GM12878 (cell line): ENCODE measurements at regions not wholly inside any gene's neighbourhood (a gene's known extent, or its start where the extent isn't known, plus 50 kb on each side); places are given as distances from the start of the nearest gene placed in this dataset.

Experiments
- ATAC-seq: fragments of 200-7000 bp; cut with Tn5 transposase; 3 replicates; pipeline ENCODE4 v1.9.1; 2020; ENCODE audit warnings: mild to moderate bottlenecking, moderate library complexity
- BruUV-seq: library from RNA; stranded (reverse); fragments of 400-500 nt; replicated peaks from 2 replicates; lab custom pipeline; 2021; lab: Mats Ljungman, UMichigan
- CTCF ChIA-PET: fragments of 300-600 bp; sonication (Branson Sonifier 250); formaldehyde crosslinking; extraction: SDS; loops from one replicate; lab custom pipeline; 2021; ENCODE audit warnings: inconsistent platforms; lab: Yijun Ruan, JAX
- POLR2A ChIA-PET: fragments of 350-600 bp; formaldehyde crosslinking; extraction: SDS; loops from one replicate; lab custom pipeline; 2021; ENCODE audit warnings: inconsistent platforms; lab: Charles Lee
- RAD21 ChIA-PET: fragments of 300-600 bp; sonication (Branson Sonifier 250); formaldehyde crosslinking; loops from one replicate; lab custom pipeline; 2023; ENCODE audit warnings: antibody characterized with exemption; ENCODE audit not compliant: unreplicated experiment; lab: Charles Lee
- SMC1A ChIA-PET: fragments of 300-600 bp; sonication (Branson Sonifier 250); formaldehyde crosslinking; loops from one replicate; lab custom pipeline; 2023; ENCODE audit not compliant: unreplicated experiment, uncharacterized antibody; lab: Charles Lee
- DNase-seq: peaks from one replicate; pipeline ENCODE4 v3.0.0-alpha.2; 2011; ENCODE audit warnings: low read depth, low spot score
- FAIRE-seq: peaks from 3 replicates; lab custom pipeline; 2011; peaks lifted over from hg19 to GRCh38; lab: Jason Lieb, UNC
- H2AFZ ChIP-seq: 2 replicates; pipeline ENCODE4 v1.6.0; 2011; ENCODE audit warnings: low read depth, low read length, control low read depth; ENCODE audit not compliant: control insufficient read depth
- H3K27ac ChIP-seq: 2 replicates; pipeline ENCODE4 v1.5.1; 2011; ENCODE audit warnings: control low read depth; ENCODE audit not compliant: control insufficient read depth, insufficient read depth
- H3K27me3 ChIP-seq, 2 experiments: replicated peaks in 1 of 2; 2 replicates each; pipeline versions ENCODE4 v1.6.0 to v1.6.1; 2011; ENCODE audit warnings: low read length in 1 of 2; ENCODE audit not compliant: control insufficient read depth in 2 of 2, insufficient read depth in 2 of 2
- H3K36me3 ChIP-seq, 2 experiments: 2 replicates each; pipeline ENCODE4 v1.5.1; 2011; ENCODE audit warnings: low read length in 1 of 2; ENCODE audit not compliant: control insufficient read depth in 2 of 2, insufficient read depth in 2 of 2
- H3K4me1 ChIP-seq: 2 replicates; pipeline ENCODE4 v1.6.1; 2011; ENCODE audit warnings: mild to moderate bottlenecking, low read length, moderate library complexity, mixed read lengths; ENCODE audit not compliant: control insufficient read depth, insufficient read depth
- H3K4me2 ChIP-seq: 2 replicates; pipeline ENCODE4 v1.6.0; 2011; ENCODE audit warnings: control low read depth; ENCODE audit not compliant: control insufficient read depth, insufficient read depth
- H3K4me3 ChIP-seq: fragments of 200-600 bp; sonication (generic); 2 replicates; pipeline ENCODE4 v1.5.1; 2016
- H3K79me2 ChIP-seq: 2 replicates; pipeline ENCODE4 v1.6.0; 2011; ENCODE audit warnings: low read length; ENCODE audit not compliant: control insufficient read depth, insufficient read depth
- H3K9ac ChIP-seq: 2 replicates; pipeline ENCODE4 v1.8.0; 2011; ENCODE audit warnings: low read length, control low read depth, mixed read lengths; ENCODE audit not compliant: control insufficient read depth, insufficient read depth
- H3K9me3 ChIP-seq: replicated peaks from 3 replicates; pipeline ENCODE4 v1.5.1; 2011; ENCODE audit warnings: mild to moderate bottlenecking, low read length; ENCODE audit not compliant: control insufficient read depth, insufficient read depth
- H4K20me1 ChIP-seq: 2 replicates; pipeline ENCODE4 v1.6.0; 2011; ENCODE audit not compliant: control insufficient read depth, insufficient read depth
- ASH2L ChIP-seq: fragments of 300-600, 200-600 bp; sonication (generic); IDR thresholded peaks from 2 replicates; pipeline ENCODE4 v1.6.1; 2017; ENCODE audit warnings: low read depth, mild to moderate bottlenecking, borderline replicate concordance
- ATF3 ChIP-seq: IDR thresholded peaks from 2 replicates; pipeline ENCODE4 v1.6.1; 2011; ENCODE audit warnings: low read depth, mild to moderate bottlenecking, low read length, moderate library complexity, borderline replicate concordance; ENCODE audit errors: extremely low read depth
- CREB1 ChIP-seq: IDR thresholded peaks from 2 replicates; pipeline ENCODE4 v1.6.1; 2012; ENCODE audit warnings: low read depth, mild to moderate bottlenecking, inconsistent platforms
- E4F1 ChIP-seq: fragments of 450-650 bp; IDR thresholded peaks from 2 replicates; pipeline ENCODE4 v1.6.1; 2018; ENCODE audit warnings: borderline replicate concordance, mild to moderate bottlenecking; ENCODE audit not compliant: partially characterized antibody
- EGR1 ChIP-seq, 2 experiments: IDR thresholded peaks; 1 replicate in 1 of 2; 2 replicates in 1 of 2; pipeline ENCODE4 v1.6.1; 2011 to 2012; ENCODE audit warnings: low read depth in 2 of 2, low read length in 2 of 2, borderline replicate concordance in 1 of 2, mild to moderate bottlenecking in 1 of 2, moderate library complexity in 1 of 2
- FOXK2 ChIP-seq: fragments of 450-650 bp; IDR thresholded peaks from 2 replicates; pipeline ENCODE4 v1.6.1; 2017; ENCODE audit warnings: mild to moderate bottlenecking, moderate library complexity
- IKZF2 ChIP-seq, 2 experiments: fragments of 450-650 bp; IDR thresholded peaks; 2 replicates each; pipeline ENCODE4 v1.6.1; 2017; ENCODE audit warnings: mild to moderate bottlenecking in 2 of 2, moderate library complexity in 2 of 2
- IRF5 ChIP-seq: fragments of 450-650 bp; IDR thresholded peaks from 2 replicates; pipeline ENCODE4 v1.6.1; 2017; ENCODE audit warnings: borderline replicate concordance
- JUND ChIP-seq: IDR thresholded peaks from 2 replicates; pipeline ENCODE4 v1.6.1; 2012; ENCODE audit warnings: low read depth, mild to moderate bottlenecking, low read length, improper control_type of control experiment, moderate library complexity
- KAT2A ChIP-seq: conservative IDR thresholded peaks from 2 replicates; pipeline ENCODE4 v1.6.1; 2011; ENCODE audit warnings: low read depth, low read length; ENCODE audit not compliant: control insufficient read depth
- PAX5 ChIP-seq: IDR thresholded peaks from 2 replicates; pipeline ENCODE4 v1.6.1; 2011; ENCODE audit warnings: low read depth, low read length, borderline replicate concordance
- PRDM15 ChIP-seq: fragments of 450-650 bp; formaldehyde crosslinking; IDR thresholded peaks from 2 replicates; pipeline ENCODE4 v1.4.0; 2020; ENCODE audit warnings: mild to moderate bottlenecking, moderate library complexity
- ZNF217 ChIP-seq: fragments of 450-650 bp; IDR thresholded peaks from 2 replicates; pipeline ENCODE4 v1.6.1; 2017; ENCODE audit warnings: antibody characterized with exemption, mild to moderate bottlenecking
- in situ Hi-C: fragments of 300-500 bp; cut with MboI; formaldehyde crosslinking; loops from 9 replicates; pipeline ENCODE4 v1.14.3; 2018; ENCODE audit warnings: mixed read lengths
- intact Hi-C: fragments of 100-400 bp; cut with micrococcal nuclease; formaldehyde crosslinking; loops from one replicate; pipeline ENCODE4 v1.14.2; 2022; ENCODE audit not compliant: unreplicated experiment
- TF ChIP-seq, protein P1 (sequence below): IDR thresholded peaks from 2 replicates; pipeline ENCODE4 v1.6.1; 2012; ENCODE audit warnings: low read depth, low read length, improper control_type of control experiment

DNA sequence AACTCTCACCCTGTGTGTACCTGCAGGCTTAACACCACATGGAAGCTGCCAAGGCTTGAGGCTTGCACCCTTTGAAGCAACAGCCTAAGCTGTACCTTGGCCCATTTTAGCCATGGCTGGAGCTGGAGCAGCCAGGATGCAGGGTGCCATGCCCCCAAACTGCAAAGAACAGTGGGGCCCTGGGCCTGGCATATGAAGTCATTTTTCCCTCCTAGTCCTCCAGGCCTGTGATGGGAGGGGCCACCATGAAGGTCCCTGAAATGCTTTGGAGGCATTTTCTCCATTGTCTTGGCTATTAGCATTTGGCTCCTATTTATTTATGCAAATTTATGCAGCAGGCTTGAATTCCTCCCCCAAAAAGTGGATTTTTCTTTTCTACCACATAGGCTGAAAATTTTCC lies 238.4 kb downstream of the CDCA7 start:
- in situ Hi-C loops, result no loop called here
- no peak overlapping the region for H3K27ac ChIP-seq
- ChIA-PET CTCF (no interaction called here), POLR2A (no interaction called here), SMC1A (no interaction called here), RAD21 (no interaction called here)
- intact Hi-C loops, result no loop called here
- no peaks in the 10 kb centered on the region for H3K79me2 ChIP-seq
- no peak for ATAC-seq
- no peaks in the 10 kb centered on the region for H3K36me3 ChIP-seq
- no peak overlapping the region for H3K9ac ChIP-seq
- no TSS peak for BruUV-seq
- DNase-seq, result no peak
- TF ChIP-seq PRDM15 (no peak), PAX5 (no peak), ZNF217 (no peak), EGR1 (IDR thresholded peaks at IDR 0.05; ENCODE audit: borderline replicate concordance in 1 of 2, low read depth in 2 of 2, low read length in 2 of 2) (no peak), JUND (no peak), IRF5 (no peak), CREB1 (no peak), KAT2A (no peak), IKZF2 (IDR thresholded peaks at IDR 0.05) (no peak), FOXK2 (no peak), E4F1 (no peak), ATF3 (no peak), ASH2L (no peak)
- TF ChIP-seq, protein P1, sequence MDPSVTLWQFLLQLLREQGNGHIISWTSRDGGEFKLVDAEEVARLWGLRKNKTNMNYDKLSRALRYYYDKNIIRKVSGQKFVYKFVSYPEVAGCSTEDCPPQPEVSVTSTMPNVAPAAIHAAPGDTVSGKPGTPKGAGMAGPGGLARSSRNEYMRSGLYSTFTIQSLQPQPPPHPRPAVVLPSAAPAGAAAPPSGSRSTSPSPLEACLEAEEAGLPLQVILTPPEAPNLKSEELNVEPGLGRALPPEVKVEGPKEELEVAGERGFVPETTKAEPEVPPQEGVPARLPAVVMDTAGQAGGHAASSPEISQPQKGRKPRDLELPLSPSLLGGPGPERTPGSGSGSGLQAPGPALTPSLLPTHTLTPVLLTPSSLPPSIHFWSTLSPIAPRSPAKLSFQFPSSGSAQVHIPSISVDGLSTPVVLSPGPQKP, result no peak
- no peak overlapping the region for H2AFZ ChIP-seq
- H3K4me3 ChIP-seq, result no peak overlapping the region
- no peaks in the 10 kb centered on the region for H4K20me1 ChIP-seq
- no peak overlapping the region for H3K4me2 ChIP-seq
- no peaks in the 10 kb centered on the region for H3K4me1 ChIP-seq
- no peaks in the 10 kb centered on the region for H3K27me3 ChIP-seq
- no peak for FAIRE-seq
- H3K9me3 ChIP-seq, result no peaks in the 10 kb centered on the region; the same call in 2 of the 3 replicates
